DMS53 (cell line): ENCODE measurements at regions not wholly inside any gene's neighbourhood (a gene's known extent, or its start where the extent isn't known, plus 50 kb on each side); places are given as distances from the start of the nearest gene placed in this dataset.
A peak's percentile ranks its signal among the peaks of the same experiment; 100 is the strongest.
"Not testable (repeated sequence)": the region's sequence is repeated elsewhere in the genome, so short reads cannot be mapped to it uniquely, and the experiment has no call there.

Source experiments
- DNase-seq: peaks from one replicate; lab custom pipeline; 2025; lab: John Stamatoyannopoulos, UW

DNA sequence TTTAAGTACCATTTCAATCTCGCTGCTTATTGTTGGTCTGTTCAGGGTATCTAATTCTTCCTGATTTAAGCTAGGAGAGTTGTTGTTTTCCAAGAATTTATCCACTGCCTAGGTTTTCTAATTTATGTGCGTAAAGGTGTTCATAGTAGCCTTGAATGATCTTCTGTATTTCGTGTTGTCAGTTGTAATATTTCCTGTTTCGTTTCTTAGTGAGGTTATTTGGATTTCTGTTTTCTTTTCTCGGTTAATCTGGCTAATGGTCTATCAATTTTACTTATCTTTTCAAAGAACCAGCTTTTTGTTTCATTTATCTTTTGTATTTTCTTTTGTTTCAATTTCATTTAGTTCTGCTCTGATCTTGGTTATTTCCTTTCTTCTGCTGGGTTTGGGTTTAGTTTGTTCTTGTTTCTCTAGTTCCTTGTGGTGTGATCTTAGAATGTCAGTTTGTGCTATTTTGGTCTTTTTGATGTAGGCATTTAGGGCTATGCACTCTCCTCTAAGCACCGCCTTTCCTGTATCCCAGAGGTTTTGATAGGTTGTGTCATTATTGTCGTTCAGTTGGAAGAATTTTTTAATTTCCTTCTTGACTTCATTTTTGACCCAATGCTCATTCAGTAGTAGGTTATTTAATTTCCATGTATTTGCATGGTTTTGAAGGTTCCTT, 92.5 kb upstream of the CSRP2 start:
- not testable (repeated sequence) for DNase-seq

DNA sequence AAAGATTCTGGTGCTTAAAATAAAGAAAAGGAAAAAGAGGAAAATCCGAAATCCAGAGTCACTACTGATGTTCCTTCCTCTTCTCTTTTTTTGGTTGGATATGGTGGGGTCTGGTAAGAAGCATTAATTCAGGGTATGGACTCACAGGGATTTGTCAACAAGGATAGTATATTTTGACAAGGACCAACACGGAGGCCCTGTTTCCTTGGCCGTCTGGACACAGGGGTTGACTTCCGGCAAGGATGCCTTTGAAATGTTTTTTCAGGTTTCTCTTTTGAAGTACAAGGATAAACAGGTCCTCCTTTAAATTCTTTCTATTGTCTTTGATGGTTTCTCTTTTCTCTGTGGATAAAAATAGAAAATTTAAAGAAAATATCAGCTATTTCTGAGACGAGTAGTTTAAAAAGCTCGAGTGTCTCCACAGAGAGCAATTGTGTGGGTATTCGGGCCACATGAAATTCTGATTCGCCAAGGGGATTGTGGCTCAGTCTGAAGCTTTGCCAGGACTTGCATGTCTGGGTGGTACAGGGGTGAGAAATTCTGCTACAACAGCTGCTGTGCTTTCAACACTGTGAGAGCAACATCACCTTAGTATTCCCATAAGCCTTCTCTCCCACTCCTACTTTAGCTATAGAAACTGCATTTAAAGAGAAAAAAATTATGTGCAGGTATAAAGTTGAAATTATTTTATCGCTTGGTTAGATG, 88.5 kb upstream of the CSRP2 start:
- DNase-seq = no peak

DNA sequence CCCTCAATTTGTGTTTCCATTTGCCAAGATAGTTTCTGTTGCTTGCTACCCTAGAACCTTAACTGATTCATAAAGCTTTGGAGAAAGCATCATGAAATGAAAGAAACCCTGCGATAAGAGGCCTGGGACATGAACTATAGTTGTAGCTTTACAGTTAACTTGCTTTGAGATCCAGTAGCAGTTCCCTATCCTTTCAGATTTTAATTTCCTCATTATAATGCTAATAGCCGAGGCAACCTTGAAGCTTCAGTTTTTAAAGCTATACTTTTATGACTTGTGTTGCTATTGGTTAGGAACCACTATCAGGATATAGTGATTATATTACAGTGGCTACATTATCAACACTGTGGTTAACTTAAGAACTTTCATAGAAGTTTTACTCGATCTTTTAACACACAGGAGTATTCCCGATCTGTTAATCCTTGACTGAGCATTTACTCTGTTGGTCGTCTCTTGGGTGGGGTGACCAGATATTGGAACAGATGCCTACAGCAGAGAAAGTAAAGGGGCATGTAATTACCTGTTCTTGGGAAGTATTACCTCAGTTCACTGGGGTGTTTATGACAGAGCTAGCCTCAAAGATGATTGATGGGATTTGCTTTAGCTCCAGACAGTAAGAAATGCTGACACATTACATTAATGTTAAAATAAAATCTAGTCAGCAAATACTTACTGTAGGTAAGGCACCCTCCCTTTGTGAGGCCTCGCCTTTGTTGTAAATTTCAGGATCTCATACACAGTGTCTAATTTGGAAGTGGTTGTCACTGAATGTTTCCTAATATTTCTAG, 86.2 kb upstream of the CSRP2 start:
- DNase-seq = no peak

DNA sequence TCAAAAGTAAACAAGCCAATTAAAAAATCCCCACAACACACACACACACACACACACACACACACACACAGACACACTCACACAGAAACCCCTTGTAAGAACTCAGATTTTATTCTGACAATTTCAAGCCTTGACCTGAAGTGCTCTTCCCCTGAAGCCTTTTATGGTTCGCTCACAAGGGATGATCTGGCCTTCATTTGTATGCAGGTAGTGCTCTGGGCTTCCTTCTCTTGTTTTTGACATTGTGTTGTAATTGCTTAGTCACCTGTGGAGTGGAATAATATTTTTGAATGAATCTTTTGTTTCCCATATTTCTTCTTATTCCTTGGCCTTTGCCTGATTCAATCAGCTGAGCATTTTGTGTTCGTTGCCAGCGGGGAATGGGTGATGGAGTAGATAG, 83.3 kb upstream of the CSRP2 start:
- no peak for DNase-seq

DNA sequence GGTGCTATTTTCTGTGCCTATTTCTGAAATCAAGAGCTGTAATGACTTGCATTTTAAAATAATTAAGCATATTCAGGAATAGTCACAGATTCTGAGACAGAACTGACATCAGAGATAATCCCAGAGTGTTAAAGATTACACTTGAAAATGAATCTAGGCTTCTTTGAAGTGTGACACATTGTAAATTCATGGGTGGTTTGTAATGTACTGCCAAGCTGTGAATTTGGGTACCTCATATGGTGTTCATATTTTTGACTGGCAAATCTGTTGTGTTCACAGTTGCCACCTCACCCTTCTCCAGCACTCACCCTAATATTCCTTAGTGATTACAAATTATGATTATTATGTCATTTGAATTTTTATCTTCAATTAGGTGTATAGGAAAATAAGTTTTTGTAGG, 78.5 kb upstream of the CSRP2 start:
- DNase-seq = no peak

DNA sequence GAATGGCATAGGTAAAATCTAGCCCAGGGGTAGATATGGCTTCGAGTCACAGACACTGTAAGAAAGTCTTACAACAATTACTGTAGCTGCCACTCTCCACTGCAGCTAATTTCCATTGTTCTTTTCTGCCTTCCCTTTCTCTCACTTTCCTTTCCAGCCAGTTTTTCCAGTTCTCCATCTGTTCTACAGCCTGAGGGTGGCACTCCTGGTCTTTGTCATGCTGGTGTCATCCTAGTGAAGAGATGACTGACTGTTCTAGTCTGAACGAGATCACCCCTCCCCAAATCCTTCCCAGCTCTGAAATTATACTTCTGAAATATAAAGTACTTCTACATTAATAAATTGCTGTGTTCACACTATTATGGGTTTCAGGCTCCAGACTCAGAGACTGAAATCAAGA, 74.2 kb upstream of the CSRP2 start:
- peak; percentile 72 for DNase-seq

DNA sequence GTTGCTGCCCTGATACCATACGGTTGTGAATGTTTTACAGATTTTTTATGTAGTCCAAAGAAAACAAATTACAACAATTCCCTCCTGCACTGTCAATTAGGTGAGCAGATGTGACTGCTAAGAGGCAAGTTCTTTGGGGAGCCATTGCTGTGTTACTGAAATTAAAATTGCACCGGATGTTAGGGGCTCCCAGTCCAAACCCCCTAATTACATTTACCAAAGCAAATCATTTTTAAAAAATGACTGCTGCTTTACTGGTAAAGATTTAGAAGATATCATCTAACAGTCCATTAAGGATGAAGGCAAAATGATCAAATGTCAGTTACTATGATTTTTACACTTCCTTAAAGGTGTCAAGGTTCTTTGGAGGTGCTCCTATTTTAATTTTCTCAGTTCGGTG, 70.1 kb upstream of the CSRP2 start:
- no peak for DNase-seq

DNA sequence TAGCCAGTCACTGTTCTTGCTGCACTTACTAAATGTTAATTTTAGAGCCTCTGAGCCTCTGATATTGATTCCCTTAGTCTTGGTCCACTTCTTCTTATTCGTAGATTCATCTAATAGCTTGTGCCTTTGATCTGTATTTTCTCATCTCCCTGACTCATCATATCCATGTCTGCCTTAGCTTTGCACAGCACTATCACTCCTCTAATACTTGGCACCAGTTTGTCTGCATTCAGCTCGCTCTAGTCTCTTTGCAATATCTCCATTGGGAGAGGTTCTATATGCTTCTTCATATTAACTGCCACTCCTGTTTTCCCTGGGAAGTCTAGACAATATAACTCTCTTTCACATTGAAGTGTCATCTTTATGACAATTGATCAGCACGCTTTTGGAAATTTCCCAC, 68.5 kb upstream of the CSRP2 start:
- no peak for DNase-seq

DNA sequence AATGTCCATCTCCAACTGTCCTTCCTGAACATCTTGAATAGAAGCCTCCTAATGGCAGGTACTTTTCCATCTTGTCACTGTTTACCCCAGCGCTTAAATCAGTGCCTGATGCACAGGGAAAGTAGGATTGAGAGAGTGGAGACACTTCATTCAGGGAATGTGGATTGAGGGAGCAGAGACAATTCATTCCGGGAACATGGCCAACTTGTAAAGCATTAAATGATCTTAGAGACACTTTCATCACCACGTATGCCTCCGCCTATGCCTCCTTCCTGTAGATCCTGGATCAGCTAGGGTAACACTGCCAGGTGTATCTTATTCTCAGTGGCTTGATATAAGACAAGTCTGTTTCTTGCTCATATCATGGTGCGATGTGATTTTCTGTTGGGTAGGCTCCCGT, 67.6 kb upstream of the CSRP2 start:
- DNase-seq = no peak

DNA sequence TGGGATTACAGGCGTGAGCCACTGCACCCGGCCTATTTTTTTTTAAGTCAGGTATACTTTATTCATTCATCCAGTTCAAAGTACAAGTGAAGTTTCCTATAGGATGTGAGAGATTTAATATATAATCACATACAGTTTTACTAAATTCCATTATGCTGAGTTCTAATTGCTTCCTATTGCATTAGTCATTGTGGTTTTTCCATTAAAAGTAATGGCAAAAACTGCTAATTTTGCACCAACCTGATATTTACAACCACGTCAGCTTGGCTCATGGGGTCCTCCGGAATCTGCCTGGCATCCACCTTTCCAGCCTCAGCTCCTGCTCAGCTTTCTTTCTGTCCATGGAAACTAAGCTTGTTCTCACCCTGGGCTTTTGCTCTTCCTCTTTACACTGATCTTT, 67.0 kb upstream of the CSRP2 start:
- DNase-seq = no peak

DNA sequence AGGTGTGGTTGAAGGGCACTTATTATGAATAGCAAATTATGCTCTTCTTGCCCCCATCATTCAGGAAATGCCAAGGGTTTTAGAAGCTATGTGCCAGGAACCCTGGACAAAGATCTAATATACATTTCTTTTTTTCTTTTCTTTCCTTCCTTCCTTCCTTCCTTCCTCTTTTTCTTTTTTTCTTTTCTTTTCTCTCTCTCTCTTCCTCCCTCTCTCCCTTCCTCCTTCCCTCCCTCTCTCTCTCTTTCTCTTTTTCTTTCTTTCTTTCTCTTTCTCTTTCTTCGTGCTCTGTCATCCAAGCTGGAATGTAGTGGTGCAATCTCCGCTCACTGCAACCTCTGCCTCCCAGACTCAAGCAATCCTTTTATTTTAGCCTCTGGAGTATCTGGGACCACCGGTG, 66.1 kb upstream of the CSRP2 start:
- no peak for DNase-seq

DNA sequence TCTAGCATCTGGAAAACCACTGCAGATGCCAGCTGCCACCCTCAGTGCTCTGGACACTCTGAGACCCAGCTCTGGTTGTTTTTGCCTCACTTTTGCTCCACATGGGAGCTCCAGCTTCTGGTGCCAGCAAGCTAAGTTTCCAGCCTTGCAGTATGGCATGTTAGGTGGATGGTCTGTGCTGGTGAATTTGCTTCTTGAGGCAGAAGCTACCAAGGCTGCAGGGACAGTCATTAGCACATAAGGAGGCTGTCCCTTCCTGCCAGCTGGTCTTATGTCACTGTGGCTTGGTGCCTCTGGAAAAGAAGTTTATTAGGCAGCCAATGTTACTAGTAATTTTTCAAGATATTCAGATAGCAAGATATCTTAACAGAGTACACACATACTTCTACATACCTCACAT, 64.2 kb upstream of the CSRP2 start:
- peak; percentile 12 for DNase-seq

DNA sequence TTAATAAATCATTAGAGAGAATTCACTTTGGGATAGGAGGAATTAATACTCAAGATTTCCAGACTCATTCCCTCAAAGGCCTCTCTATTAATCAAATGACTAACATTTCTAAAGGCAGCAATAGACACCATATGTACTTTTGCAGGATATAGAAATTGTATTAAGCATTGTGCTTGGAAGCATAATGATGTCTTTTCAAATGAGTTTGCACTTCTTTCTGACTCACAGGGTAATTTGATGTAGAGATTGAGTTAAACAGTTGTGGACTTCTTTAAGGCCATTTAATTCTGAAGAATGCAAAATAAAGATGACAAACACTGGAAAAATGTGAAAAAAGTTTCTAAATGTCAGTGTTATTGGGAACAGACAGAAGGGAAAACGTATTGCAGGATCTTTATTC, 63.4 kb upstream of the CSRP2 start:
- no peak for DNase-seq

DNA sequence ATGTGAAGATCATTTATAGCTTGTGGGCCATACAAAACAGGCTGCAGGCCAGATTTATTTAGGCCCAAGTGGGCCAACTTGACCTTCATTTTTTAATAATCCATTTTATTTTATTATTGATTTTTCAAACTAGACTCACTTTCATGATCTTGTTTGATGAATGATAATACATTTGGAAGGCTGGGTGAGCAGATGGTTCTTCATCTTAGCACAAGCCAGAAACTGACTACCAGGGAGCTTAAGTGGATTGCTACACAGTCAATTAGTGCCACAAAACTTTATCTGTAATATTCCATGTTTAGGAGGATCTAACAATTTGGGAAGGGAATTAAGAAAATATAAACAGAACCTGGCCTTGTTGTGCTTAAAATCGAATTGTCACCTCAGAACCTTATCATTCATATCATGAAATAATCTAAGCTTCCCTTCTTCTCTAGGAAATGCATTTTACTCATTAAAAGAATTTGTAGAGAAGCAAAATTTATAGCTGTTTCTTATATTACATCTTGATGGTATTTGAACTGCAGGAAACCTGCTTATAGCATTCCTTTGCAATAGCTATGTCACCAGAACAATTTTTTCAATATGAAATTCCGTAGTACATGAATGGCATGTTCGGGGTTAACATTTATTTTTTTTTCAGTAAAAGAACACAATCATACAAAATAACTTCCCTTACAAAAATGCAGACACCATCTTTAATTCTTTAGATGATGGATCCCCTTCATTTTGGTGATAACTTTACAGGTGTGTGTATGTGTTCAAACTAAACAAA, 62.0 kb upstream of the CSRP2 start:
- DNase-seq = no peak

DNA sequence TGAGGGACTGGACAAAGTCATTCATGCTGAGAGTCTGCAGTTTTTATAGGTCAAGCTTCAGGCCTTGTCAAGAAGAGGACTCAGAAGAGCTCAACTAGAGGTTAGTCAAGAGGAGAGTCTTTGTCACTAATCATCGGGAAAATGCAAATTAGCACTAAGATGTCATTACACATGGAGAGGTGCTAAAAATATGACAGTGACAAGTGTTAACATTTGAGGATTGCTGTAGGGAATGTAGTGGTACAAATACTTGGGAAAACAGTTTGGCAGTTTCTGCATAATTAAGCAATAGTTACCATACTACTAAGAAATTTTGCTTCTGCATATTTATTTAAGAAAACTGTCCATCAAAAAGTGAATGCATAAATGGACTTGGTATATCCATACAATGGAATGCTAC, 60.9 kb upstream of the CSRP2 start:
- no peak for DNase-seq

DNA sequence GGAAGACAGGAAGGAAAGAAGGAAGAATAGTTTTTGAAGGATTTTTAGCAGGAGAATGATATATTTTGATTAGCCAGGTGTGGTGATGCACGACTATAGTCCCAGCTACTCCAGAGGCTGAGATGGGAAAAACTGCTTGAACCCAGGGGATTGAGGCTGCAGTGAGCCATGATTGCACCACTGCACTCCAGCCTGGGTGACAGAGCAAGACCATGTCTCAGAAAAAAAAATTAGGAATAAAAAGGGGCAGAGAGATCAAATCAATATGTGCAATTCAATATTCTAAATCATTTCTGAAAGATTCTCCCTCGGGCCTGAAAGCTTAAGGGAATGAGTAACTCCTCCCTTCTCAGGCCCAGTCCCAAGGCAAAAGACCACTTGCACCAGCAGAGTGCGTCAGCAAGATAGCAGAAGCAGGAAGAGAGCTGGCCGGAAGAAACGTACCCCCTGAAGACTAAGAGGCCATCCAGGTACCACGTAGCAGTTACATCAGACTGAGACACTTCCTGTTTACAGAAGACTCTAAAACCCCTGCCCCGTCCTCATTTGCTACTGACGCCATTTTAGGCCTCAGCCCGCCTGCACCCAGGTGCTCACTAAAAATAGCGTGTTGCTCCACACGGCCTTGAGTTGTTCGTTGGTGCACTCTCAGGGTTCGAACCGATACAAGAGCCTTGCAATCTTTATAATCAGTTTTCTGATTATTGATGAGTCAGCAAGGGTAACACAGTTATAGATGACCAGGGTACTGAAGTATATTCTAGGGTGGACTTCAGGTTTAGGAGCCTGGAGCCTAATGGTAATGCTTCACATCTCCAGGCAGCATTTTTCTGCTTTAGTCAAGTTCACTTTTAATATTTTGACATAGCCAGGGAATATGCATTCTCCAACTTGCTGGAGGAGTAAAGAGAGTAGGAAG, 57.7 kb upstream of the CSRP2 start:
- DNase-seq = no peak

DNA sequence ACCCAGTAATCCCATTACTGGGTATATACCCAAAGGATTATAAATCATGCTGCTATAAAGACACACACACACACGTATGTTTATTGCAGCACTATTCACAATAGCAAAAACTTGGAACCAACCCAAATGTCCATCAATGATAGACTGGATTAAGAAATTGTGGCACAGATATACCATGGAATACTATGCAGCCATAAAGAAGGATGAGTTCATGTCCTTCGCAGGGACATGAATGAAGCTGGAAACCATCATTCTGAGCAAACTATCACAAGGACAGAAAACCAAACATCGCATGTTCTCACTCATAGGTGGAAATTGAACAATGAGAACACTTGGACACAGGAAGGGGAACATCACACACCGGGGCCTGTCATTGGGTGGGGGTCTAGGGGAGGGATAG, 54.6 kb upstream of the CSRP2 start:
- DNase-seq = not testable (repeated sequence)

DNA sequence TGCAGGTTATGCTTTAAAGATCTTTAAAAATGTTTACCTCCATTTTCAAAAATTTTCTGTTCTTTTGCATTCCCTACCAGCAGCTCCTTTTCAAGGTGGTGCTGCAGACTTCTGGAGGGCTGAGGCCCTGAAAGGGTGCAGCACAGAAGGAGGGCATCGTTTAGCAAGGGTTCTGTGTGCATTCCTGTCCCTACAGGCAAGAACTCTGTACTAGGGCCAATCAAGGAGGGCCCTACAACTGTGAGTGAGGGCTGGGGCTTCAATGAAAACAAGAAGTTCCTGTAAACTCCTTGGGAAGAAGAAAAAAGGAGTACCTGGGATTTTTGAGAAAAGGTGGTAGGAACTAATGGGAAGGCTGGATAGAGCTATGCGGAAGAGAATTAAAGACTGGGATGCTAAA, 50.7 kb upstream of the CSRP2 start:
- no peak for DNase-seq
